ENCODE measurements at regions not wholly inside any gene's neighbourhood (a gene's known extent, or its start where the extent isn't known, plus 50 kb on each side); places are given as distances from the start of the nearest gene placed in this dataset.

DNA sequence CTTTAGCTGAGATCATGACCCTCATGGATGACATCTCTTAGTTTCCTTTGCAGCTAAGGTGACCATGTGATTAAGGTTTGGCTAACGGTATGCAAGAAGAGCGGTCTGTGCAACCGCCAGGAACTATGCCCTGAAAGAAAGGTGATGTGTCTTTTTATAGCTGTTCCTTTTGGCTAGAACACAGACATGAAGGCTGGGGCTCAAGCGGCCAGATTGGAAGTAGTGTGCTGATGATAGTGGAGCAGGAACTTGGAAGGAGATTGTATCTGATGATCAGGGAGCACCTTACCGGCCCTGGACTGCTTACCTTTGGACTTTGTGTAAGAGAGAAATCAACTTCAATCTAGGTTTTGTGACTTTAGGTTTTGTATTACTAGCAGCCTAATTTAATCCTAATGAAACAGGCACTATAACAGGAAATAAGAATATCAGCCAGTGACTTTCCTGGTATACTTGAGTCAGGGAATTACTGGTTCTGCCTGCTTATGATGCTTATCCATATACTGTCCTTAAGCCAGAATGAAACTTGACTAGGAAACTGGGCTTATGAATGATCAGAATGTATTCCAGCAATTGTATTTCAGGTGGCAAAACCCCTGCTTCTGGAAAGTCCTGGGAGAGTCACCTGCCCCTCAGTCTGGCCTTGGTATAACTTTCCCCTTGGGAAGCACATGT lies 164.3 kb upstream of the LRIG1 start:
- TF ChIP-seq NFIC (IDR thresholded peaks at IDR 0.05) (no peak), EP300 (IDR thresholded peaks at IDR 0.05; ENCODE audit: borderline replicate concordance) (no peak)

All from Ishikawa (cell line).